GM18868 (cell line): ENCODE measurements at regions not wholly inside any gene's neighbourhood (a gene's known extent, or its start where the extent isn't known, plus 50 kb on each side); places are given as distances from the start of the nearest gene placed in this dataset.

Experiments used
- ATAC-seq: cut with Tn5 transposase; IDR thresholded peaks from one replicate; pipeline ENCODE4 v1.9.1; 2021; ENCODE audit warnings: mild to moderate bottlenecking, moderate library complexity; ENCODE audit not compliant: unreplicated experiment

DNA sequence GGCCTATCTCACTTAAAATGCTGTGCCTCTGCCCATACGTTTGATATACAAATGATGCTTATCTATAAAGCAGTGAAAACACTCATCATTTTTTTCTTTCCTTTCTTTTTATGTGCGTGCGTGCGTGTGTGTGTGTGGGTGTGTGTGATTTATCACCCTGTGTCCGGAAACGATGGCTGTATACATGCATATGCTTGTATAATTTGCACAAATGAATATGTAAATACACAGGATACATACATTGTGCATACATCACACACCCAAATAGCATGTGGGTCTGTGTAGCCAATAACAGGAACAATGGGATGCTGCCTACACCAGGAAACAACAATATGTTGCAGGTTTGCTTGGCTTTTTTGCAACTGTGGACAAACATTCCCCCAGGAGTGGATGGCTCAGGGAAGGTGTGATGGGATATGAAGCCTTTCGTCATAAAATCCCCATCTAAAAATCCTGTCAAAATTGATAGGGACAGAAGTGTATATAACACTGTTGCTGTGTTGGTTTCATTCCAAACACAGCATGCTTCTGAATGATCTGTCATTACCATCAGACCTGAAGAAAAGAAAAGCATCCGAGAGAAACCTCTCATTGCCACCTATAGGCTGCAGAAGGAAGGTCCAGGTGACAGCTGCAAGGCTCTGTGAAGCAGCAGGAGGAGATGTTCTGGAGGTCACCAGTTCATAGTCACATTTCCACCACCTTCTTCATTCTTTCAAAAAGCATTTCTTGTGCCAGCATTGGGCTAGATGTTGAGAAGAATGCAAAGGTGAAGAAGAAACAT, 503.9 kb upstream of the NR2F2 start:
- peak; percentile 73 for ATAC-seq

DNA sequence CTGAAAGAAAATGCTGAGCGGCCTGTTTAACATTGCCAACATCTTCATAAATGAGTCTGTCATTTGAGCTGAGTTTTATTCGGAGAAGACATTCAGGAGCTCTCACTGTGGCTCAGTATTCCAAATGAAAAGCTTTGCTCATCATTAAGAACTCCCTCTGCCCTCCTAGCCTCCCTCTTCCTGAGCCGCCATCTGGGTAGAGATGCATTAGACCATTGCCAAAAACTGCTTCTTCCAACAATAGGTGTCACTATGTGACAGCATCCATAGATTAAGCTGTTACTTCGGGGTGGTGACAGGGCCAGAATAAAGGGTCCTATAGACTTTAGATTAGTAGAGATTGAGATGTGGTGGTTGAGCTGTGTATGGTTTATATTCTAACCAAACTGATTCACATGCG, 501.4 kb upstream of the NR2F2 start:
- peak; percentile 41 for ATAC-seq

DNA sequence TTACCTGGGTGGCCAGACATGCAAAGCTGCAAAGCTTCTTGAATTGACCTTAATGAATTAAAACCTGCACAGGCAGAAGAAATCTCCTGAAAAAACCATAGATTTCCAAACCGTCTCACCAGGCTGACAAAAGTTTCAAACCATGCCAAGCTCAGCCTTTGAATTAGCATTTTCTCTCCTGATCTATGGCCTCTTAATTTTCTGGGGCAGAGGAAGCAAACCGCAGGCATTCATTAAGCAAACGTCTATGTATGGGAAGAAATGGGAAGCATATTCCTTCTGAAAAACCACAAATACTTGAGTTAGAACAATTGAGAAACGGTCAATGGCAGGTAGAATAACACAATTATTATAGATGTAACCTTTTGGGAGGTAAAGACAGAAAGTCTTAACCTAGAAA, 500.2 kb upstream of the NR2F2 start:
- ATAC-seq = no peak

DNA sequence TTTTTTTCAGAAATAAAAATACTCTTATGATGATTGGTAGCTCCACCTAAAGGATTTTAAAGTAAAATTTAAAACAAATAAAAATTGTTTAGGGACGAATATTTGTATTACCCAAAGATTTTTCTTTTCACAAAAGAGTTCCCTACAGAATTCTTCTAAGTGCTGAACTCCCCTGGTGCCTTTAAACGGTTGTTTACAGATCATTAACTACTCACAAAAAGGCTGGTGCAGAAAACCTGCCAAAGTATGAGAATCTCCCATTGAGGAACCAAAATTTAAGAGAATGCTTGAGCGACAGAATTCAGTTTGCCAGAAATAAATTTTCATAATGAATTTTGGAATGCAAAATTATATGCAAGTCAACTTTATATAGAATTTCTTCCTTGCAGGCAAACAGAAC, 497.8 kb upstream of the NR2F2 start:
- ATAC-seq = no peak

DNA sequence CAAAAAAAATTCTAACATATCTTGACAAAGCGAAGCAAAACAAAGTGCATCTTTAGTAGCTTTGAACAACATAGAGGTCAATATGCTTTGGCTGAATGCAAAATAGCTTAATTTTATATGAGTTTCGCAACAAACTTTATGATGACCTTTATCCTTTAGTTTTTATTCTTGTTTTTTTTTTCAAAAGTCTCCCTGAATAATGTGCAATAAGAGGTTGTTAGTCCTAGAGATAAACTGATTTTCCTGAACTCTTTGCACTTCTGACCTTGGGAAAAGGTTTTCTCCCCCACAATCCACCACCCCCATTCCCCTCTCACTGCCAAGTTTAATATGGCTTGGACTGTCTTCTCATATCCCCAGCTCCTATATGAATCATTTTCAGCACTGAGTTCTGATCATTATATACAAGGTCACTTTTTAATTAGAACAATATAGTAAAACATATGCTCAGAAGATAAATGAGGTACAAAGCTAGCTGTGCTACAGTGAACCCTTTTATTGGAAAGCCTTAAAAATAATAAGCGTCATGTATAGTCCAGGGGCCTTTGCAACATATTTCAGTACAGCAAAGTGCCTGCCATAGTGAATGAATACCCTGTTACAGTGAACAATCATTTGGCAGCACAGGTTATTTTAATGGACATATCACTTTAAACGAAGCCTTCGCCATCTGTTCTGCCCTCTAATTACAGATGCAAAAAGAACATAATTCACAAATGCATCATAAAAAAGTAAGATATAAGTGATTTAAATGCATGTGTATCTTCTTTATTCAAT, 496.3 kb upstream of the NR2F2 start:
- no peak for ATAC-seq

DNA sequence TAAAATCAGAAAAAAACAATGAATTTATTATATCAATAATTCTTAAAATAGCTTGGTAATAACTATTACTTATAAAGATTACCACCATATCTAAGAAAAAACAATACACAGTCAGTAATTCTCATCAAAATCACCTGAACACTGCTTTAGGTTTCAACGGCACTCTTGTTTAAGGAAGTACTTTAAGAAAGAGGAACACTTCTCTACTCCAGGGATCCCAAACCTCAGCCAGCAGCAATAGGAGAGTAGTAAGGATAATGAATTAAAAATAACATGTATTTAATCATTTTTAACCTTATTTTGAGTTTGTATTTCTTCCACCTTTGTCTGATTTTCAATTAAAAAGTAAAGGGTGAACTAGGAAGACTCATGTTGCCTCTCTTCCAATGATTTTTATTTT, 494.0 kb upstream of the NR2F2 start:
- no peak for ATAC-seq

DNA sequence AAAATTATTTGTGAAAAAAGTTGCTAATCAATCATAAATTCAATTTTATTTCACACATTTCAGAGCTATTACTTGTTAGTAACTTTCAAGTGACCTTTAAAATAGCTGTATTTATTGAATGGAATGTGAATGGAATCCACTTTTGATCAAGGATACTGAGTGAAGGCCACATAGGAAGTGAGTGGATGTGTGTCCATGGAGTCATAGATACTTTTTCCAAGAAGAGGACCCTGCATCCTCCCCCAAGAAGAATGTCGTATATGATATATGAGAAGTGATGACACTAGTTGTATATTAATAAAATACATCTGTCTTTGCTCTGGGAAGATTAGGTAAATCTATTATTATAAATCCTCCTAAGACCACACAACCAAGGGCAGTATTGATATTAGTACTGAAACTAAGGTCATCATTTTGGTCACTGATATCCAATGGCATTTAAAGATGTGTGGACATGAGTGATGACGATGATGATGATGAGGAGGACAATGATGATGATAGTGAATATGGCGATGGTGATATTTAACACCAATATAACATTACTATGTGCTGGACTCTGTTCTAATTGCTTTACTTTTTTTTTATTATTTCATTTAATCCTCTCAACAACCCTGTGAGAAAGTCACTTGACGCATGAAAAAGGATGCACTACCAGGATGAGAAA, 493.0 kb upstream of the NR2F2 start:
- no peak for ATAC-seq

DNA sequence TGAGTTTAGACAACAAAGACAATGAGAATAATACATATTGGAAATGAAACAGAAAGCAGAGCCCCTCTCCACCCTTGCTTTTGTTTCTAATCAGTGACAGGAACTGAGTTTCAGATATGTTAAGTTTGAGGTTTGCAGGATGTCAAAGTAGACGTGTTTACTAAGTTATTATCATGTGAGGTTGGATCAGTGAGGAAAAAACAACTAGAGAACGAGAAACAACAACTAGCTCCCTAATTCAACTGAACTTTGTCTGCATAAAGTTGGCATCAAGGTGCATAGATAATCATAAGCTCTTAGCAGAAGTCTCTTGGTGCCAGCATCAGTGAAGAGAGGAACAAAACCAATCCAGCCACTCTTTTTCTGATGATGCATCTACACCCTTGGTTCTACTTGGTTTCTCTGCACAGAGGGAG, 491.1 kb upstream of the NR2F2 start:
- peak; percentile 84 for ATAC-seq

DNA sequence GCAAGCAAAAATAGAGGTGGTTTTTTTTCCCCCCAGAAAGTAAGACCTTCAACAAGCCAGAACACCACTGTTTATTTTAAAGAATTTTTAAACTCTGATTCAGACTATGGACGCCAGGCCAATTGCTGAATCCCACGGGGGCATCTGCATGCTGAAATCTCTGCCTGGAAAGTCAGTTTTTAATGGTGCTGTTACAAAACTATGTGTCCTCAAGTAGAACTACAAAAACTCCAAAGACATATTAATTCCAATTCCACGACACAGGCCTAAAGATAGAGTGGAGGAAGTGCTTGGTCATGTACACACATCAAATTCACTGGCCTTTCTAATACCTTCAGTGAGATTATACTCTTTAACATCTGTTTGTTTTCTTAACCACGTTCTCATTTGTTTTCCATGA, 490.5 kb upstream of the NR2F2 start:
- no peak for ATAC-seq

DNA sequence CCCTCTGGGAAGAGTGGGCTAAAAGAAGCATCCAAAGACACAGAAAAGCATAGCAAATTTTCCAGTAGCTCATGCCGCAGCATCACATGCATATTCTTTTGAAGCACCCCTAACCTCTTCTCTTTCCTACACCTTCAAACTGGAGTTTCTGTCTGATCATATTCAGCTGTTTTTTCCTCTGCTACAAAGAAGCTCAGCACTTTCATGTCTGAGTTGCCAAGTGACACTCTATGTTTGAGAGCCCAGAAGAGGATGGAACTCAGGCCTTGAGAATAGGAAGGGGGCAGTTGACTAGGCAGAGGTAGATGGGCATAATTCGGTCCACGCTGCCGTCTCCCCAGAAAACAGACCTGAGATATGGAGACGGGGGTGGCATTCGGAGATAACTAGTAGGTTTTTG, 489.6 kb upstream of the NR2F2 start:
- no peak for ATAC-seq

DNA sequence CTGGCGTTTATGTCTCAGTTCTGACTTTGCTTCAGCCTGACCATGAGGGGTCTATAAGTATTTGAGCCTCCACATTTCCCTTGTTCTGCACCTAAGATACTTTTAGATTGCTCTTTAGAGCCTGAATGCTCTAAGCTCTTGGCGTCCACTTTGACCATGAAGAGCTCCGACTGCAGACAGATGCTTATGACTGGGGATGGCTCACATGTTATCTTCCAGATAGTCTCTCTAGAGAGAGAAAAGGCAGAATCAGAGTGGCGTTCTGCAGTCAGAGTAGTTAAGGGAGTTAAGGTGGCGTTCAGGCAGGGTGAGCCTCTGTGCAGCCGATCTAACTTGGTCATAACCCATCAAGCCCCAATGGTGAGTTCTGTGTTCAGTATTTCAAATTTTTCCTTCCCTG, 487.9 kb upstream of the NR2F2 start:
- no peak for ATAC-seq

DNA sequence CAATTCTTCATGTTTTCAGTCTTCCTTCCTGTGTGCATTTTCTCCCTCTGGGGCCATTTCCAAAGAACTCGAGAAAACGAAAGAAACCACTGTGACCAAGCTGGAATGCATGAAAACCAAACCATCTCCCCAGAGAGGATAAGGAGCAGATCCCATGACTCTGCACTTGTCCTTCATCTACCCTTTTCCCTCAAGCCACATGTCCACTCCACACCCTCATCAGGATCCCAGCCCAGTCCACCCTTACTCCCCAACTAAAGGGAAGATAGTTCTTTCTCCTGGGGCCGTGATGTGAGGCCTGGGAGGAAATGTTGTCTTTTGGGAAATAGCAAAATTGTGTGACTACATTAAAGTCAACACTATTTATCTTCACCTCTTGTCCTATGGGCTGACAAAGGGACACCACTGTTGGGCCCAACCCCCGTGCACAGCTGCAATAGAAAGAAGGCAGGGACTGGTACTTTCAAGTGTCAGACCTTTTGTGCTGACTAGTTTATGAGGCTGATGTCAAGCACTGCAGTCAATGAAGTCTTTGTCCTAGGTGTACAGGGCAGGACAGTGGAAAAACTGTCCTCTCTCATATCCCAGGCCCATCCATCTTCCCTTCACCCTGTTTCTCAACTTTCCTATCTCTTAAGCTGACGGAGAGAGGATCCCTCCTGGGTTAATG, 487.1 kb upstream of the NR2F2 start:
- no peak for ATAC-seq

DNA sequence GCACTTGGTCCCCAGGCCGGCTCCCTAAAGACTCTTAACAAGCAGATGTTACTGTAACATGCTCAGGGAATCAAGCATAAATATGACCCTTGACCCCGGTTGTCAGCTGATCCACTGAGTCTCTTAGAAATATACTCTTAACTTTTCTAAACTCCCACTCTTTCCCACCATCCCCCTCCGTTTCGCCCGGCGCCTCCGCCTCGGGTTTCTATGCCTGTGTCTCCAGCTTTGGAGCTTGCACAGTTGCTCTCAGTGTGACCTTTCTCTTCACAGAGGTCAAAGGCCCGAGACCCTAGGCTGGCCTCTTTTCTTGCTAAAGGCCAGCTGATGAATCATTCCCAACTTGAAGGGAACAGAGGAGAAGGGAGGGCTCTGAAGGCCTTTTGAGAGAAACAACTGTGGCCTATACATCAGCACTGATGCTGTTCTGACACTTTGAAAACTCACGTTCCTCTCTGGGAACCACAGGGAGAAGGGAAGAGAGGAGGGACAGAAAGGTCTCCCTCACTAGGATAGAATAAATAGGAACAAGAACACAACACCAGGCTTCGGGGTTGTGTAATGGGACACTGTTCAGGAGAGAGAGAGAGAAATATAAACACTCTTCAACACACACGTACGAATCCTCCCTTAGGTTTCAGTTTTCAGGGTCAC, 484.5 kb upstream of the NR2F2 start:
- peak; percentile 32 for ATAC-seq

DNA sequence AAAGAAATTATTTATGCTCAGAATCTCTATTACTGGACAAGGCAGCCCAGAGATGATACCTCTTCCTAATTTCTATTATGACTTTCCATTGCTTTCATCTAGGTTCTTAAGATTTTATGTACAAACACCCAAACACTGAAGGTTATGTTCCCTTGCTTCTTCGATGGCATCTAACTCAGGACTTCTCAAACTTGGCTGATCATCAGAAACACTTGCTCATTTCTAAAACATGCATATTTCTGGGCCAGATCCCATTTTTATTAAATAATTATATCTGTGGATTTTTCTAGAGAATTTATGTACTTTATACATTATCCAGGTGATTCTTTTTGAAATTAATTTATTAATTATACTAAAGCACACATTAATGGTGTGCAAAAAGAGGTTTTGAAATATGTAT, 482.4 kb upstream of the NR2F2 start:
- no peak for ATAC-seq

DNA sequence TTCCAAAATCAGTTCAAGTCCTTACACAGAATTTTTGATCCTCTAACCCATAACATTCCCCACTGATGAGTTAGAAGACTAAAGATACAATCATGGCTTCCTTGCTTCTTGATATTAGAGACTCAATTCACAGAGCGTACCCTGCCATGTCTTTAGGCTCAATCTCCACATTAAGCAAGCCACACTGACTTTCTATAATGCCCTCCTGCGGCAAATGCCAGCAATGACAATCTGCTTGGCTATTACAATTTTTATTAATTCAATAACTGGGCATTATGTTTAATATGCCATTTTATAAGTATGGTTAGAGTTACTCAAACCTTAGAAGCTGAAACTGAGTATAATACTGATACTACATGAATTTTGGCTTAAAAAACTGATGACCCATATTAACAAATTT, 479.7 kb upstream of the NR2F2 start:
- no peak for ATAC-seq

DNA sequence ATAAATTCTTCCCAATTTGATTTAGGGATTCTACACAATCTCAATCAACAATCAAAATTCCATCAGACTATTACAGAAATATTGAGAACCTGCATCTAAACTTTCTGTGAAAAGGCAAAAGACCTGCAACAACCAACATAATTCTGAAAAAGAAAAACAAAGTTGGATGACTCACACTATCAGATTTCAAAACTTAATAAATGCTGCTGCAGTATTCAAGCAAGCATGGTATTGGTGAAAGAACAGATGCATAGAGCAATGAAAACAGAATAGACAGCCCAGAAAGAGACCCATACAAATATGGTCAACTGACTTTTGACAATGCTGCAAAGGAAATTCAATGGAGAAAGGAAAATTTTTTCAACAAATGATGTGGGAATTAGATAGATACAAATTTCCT, 477.1 kb upstream of the NR2F2 start:
- no peak for ATAC-seq

DNA sequence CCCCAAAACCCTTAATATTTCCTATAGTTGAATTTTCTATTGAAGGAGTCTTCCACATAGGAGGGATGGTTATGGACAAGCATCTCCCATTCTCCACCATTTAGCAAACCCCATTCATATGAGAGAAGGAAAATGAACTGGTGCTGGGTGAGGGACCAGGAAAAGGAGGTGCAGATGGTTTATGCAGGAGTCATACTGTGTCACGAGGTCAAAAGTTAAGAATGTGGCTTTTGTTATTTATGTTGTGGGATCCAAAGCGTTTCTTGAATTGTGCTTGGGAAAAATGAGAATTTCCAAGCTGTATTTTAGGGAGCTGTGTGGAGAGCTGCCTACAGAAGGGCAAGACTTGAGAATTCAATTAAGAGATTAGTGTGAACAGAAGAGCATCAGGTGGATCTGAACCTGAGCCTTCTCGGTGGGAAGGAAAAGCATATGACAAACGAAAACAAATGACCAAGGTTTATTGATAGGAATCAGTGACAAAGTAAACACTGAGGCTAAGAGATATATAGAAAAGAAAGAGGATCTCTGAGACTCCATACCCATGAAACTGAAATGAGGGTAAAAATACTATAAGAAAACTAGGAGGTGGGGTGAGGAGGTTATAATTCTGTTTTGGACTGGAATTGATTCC, 473.3 kb upstream of the NR2F2 start:
- ATAC-seq = no peak

DNA sequence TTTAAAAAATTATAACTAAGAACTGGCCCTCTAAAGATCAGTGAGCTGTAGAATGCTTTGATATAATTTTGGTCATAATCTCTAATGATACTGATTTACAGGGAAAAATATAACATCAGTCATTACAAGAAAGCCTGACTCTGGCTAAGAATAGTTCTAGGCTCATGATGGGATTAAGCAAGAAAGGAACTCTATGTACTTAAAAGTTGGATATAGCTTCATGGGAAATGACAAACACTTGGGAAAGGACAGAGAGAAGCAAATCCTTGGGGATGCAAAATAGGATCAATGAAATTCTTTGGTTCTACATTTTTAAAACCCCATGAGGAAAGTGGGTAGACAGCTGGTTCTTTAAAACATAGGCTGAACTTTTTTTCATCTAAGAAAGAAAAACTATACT, 472.7 kb upstream of the NR2F2 start:
- no peak for ATAC-seq

DNA sequence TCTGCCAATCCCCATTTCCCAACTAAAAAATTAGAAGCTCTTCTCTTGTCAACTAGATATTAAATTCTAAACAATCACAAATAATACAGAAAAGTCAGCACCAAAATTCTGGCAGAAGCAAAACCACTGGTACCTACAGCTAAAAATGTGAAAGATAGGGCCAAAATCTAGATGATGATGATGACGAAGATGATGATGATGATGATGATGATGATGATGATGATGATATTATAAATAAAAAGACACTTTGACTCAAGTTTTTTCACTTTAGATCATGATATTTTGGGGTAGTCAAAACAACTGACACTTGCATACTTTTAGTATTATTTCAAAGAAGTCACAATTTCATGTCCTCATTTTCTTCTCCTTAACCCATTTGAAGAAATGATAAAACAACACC, 470.1 kb upstream of the NR2F2 start:
- no peak for ATAC-seq

DNA sequence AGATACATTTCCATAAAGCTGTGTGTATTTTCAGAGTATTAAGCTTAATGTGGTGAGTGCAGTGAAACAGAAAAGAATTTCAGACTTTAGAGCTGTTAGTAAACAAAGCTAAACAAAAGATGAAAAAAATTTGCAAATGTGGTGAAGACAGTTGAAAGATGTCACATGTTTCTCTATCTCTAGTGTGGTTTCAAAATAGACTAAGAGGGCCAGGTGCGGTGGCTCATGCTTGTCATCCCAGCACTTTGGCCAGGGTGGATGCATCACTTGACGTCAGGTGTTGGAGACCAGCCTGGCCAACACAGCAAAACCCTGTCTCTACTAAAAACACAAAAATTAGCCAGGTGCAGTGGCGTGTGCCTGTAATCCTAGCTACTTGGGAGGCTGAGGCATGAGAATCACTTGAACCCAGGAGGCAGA, 466.0 kb upstream of the NR2F2 start:
- ATAC-seq = peak; percentile 73
